NCI-H774 (cell line): ENCODE measurements at regions not wholly inside any gene's neighbourhood (a gene's known extent, or its start where the extent isn't known, plus 50 kb on each side); places are given as distances from the start of the nearest gene placed in this dataset.

Source experiments
- DNase-seq: peaks from one replicate; lab custom pipeline; 2025; lab: John Stamatoyannopoulos, UW

GRCh38 chr17:69900101-69900500 is 174.9 kb upstream of the KCNJ16 start:
- DNase-seq = no peak

GRCh38 chr17:69900829-69901228 is 174.2 kb upstream of the KCNJ16 start:
- no peak for DNase-seq

GRCh38 chr17:69906306-69906705 is 168.7 kb upstream of the KCNJ16 start:
- no peak for DNase-seq

- no peak for DNase-seq
Observed at GRCh38 chr17:69907132-69907847, 167.7 kb upstream of the KCNJ16 start.

- DNase-seq = no peak
Observed at GRCh38 chr17:69908626-69909368, 166.2 kb upstream of the KCNJ16 start.

GRCh38 chr17:69909389-69909788 is 165.6 kb upstream of the KCNJ16 start:
- no peak for DNase-seq

GRCh38 chr17:69912805-69913204 is 162.2 kb upstream of the KCNJ16 start:
- no peak for DNase-seq

GRCh38 chr17:69913216-69913615 is 161.8 kb upstream of the KCNJ16 start:
- no peak for DNase-seq

- DNase-seq = no peak
Observed at GRCh38 chr17:69913616-69914015, 161.4 kb upstream of the KCNJ16 start.

- DNase-seq = no peak
Observed at GRCh38 chr17:69914520-69914919, 160.5 kb upstream of the KCNJ16 start.

- DNase-seq = no peak
Observed at GRCh38 chr17:69916761-69917160, 158.3 kb upstream of the KCNJ16 start.

- DNase-seq = no peak
Observed at GRCh38 chr17:69918164-69918563, 156.9 kb upstream of the KCNJ16 start.

- no peak for DNase-seq
Observed at GRCh38 chr17:69919789-69920188, 155.2 kb upstream of the KCNJ16 start.

GRCh38 chr17:69921046-69921445 is 154.0 kb upstream of the KCNJ16 start:
- no peak for DNase-seq

- no peak for DNase-seq
Observed at GRCh38 chr17:69928611-69929010, 146.4 kb upstream of the KCNJ16 start.

- no peak for DNase-seq
Observed at GRCh38 chr17:69936996-69937395, 138.0 kb upstream of the KCNJ16 start.

GRCh38 chr17:69943058-69943457 is 132.0 kb upstream of the KCNJ16 start:
- no peak for DNase-seq

GRCh38 chr17:69944406-69944805 is 130.6 kb upstream of the KCNJ16 start:
- DNase-seq = no peak

- DNase-seq = no peak
Observed at GRCh38 chr17:69945698-69946185, 129.3 kb upstream of the KCNJ16 start.

- no peak for DNase-seq
Observed at GRCh38 chr17:69947027-69947759, 127.8 kb upstream of the KCNJ16 start.

- DNase-seq = no peak
Observed at GRCh38 chr17:69948406-69948805, 126.6 kb upstream of the KCNJ16 start.

GRCh38 chr17:69949496-69949895 is 125.5 kb upstream of the KCNJ16 start:
- no peak for DNase-seq
